DND-41 (cell line): ENCODE measurements at regions not wholly inside any gene's neighbourhood (a gene's known extent, or its start where the extent isn't known, plus 50 kb on each side); places are given as distances from the start of the nearest gene placed in this dataset.

ENCODE experiments used
- EZH2 ChIP-seq: IDR thresholded peaks from 3 replicates; pipeline ENCODE4 v1.6.1; 2012; ENCODE audit warnings: borderline replicate concordance, low read depth, mild to moderate bottlenecking, moderate library complexity, low read length, inconsistent platforms; ENCODE audit not compliant: severe bottlenecking
- TF ChIP-seq, protein P1 (sequence below): IDR thresholded peaks from 2 replicates; pipeline ENCODE4 v1.5.1; 2012; ENCODE audit warnings: borderline replicate concordance, low read length, moderate library complexity, mild to moderate bottlenecking; ENCODE audit not compliant: poor library complexity, severe bottlenecking; ENCODE audit errors: extremely low read depth

DNA sequence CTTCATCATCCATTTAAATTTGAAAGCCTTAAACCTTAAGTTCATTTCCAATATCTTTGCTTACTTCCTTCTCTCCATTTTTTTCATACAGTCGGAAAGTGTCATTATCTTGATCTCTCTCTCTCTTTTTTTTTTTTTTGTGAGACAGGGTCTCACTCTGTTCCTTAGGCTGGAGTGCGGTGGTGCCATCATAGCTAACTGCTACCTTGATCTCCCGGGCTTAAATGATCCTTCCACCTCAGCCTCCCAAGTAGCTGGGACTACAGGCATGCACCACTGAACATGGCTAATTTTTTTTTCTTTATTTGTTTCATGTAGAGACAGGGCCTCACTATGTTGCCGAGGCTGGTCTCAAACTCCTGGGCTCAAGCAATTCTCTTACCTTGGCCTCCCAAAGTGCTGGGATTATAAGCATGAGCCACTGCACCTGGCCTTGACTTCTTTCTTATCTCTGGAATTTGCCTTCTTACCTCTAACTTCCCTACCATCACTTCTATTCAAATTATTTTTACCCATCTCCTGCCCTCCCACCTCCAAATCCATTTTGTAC lies 222.2 kb downstream of the MYCN start:
- TF ChIP-seq, protein P1, sequence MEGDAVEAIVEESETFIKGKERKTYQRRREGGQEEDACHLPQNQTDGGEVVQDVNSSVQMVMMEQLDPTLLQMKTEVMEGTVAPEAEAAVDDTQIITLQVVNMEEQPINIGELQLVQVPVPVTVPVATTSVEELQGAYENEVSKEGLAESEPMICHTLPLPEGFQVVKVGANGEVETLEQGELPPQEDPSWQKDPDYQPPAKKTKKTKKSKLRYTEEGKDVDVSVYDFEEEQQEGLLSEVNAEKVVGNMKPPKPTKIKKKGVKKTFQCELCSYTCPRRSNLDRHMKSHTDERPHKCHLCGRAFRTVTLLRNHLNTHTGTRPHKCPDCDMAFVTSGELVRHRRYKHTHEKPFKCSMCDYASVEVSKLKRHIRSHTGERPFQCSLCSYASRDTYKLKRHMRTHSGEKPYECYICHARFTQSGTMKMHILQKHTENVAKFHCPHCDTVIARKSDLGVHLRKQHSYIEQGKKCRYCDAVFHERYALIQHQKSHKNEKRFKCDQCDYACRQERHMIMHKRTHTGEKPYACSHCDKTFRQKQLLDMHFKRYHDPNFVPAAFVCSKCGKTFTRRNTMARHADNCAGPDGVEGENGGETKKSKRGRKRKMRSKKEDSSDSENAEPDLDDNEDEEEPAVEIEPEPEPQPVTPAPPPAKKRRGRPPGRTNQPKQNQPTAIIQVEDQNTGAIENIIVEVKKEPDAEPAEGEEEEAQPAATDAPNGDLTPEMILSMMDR, result no peak
- no peak for TF ChIP-seq EZH2
